Natural killer cell (primary cell): ENCODE measurements at regions not wholly inside any gene's neighbourhood (a gene's known extent, or its start where the extent isn't known, plus 50 kb on each side); places are given as distances from the start of the nearest gene placed in this dataset.
"Not testable (repeated sequence)": the region's sequence is repeated elsewhere in the genome, so short reads cannot be mapped to it uniquely, and the experiment has no call there.

Source experiments
- ATAC-seq, 3 donors: fragments of 150-1000 bp in 2 of 3; fragments of 200-7000 bp in 1 of 3; cut with Tn5 transposase; 1 replicate in 1 of 3; 2 replicates in 2 of 3; pipeline ENCODE4 v1.10.0; 2021; ENCODE audit warnings: mild to moderate bottlenecking in 2 of 3, moderate library complexity in 2 of 3
- DNase-seq, 2 donors: peaks; one replicate each; pipeline versions ENCODE4 v3.0.0 to v3.0.0-alpha.2; 2013 to 2021; ENCODE audit warnings: mixed read lengths in 1 of 2
- H3K27ac ChIP-seq: one replicate; pipeline ENCODE4 v1.5.1; 2013; ENCODE audit warnings: mild to moderate bottlenecking, low read length
- H3K27me3 ChIP-seq: one replicate; pipeline ENCODE4 v1.6.1; 2013; ENCODE audit warnings: low read length; ENCODE audit not compliant: control insufficient read depth, insufficient read depth
- H3K36me3 ChIP-seq: one replicate; pipeline ENCODE4 v1.6.1; 2013; ENCODE audit warnings: low read length; ENCODE audit not compliant: control insufficient read depth, insufficient read depth
- H3K4me1 ChIP-seq: one replicate; pipeline ENCODE4 v1.6.1; 2013; ENCODE audit warnings: low read length; ENCODE audit not compliant: control insufficient read depth, insufficient read depth
- H3K4me3 ChIP-seq: one replicate; pipeline ENCODE4 v1.5.1; 2013; ENCODE audit warnings: low read length
- H3K9me3 ChIP-seq: one replicate; pipeline ENCODE4 v1.6.1; 2013; ENCODE audit warnings: low read length; ENCODE audit not compliant: control insufficient read depth, insufficient read depth
- H3K27ac Mint-ChIP-seq, 2 donors: one replicate each; pipeline ENCODE4 v1.8.0; 2022; ENCODE audit warnings: mild to moderate bottlenecking in 2 of 2, mixed read lengths in 2 of 2, moderate library complexity in 1 of 2
- H3K27me3 Mint-ChIP-seq, 2 donors: one replicate each; pipeline ENCODE4 v1.8.0; 2022; ENCODE audit warnings: low read depth in 2 of 2, mixed read lengths in 2 of 2
- H3K36me3 Mint-ChIP-seq: one replicate; pipeline ENCODE4 v1.8.0; 2022; ENCODE audit warnings: mixed read lengths
- H3K4me1 Mint-ChIP-seq, 2 donors: one replicate each; pipeline ENCODE4 v1.8.0; 2022; ENCODE audit warnings: mixed read lengths in 2 of 2
- H3K4me3 Mint-ChIP-seq: one replicate; pipeline ENCODE4 v1.8.0; 2022; ENCODE audit warnings: mild to moderate bottlenecking, moderate library complexity, mixed read lengths
- H3K9me3 Mint-ChIP-seq, 2 donors: one replicate each; pipeline ENCODE4 v1.8.0; 2022; ENCODE audit warnings: mixed read lengths in 2 of 2
- CTCF ChIP-seq: fragments of 200-600 bp; IDR thresholded peaks from one replicate; pipeline ENCODE4 v1.8.0; 2022; ENCODE audit warnings: antibody characterized with exemption
- WGBS: methylation state at CpG from one replicate; pipeline ENCODE4 v1.1.7; 2013; ENCODE audit warnings: missing lambda C conversion rate; ENCODE audit not compliant: insufficient coverage; 5-methylcytosine and 5-hydroxymethylcytosine counted together
- intact Hi-C: fragments of 100-400 bp; cut with micrococcal nuclease; formaldehyde crosslinking; loops from one replicate; pipeline ENCODE4 v1.14.2; 2022

- Histone ChIP-seq H3K9me3 (no peaks in the 10 kb centered on the region), H3K4me3 (no peak overlapping the region), H3K27ac (no peak overlapping the region), H3K4me1 (no peaks in the 10 kb centered on the region), H3K27me3 (no peaks in the 10 kb centered on the region), H3K36me3 (no peaks in the 10 kb centered on the region)
- Mint-ChIP-seq H3K27me3 (no peaks in the 10 kb centered on the region), H3K4me1 (no peaks in the 10 kb centered on the region), H3K36me3 (no peaks in the 10 kb centered on the region), H3K4me3 (no peak overlapping the region), H3K27ac (no peak overlapping the region), H3K9me3 (peaks cover 1 to 2% of the 10 kb centered on the region in 2 donors)
- DNase-seq (peak in 1 of 2 donors; percentile 21), ATAC-seq (no peak)
- 36% methylated on average over 1 of the region's 7 CpGs for WGBS
- intact Hi-C loops = no loop called here
- TF ChIP-seq CTCF = no peak
Observed at GRCh38 chr4:149914119-149915115, 98.8 kb upstream of the IQCM start.

- H3K4me1 Mint-ChIP-seq, H3K27ac ChIP-seq, H3K36me3 ChIP-seq, intact Hi-C loops, H3K4me1 ChIP-seq, H3K4me3 Mint-ChIP-seq, H3K27ac Mint-ChIP-seq, ATAC-seq, H3K9me3 Mint-ChIP-seq, H3K36me3 Mint-ChIP-seq, H3K27me3 Mint-ChIP-seq, H3K9me3 ChIP-seq, H3K27me3 ChIP-seq, DNase-seq, H3K4me3 ChIP-seq: not testable (repeated sequence)
- WGBS = 97% methylated on average over 12 of the region's 15 CpGs
Observed at GRCh38 chr4:149915735-149916134, 100.1 kb upstream of the IQCM start.

- 88% methylated on average over 6 of the region's 6 CpGs for WGBS
- H3K4me1 Mint-ChIP-seq = no peaks in the 10 kb centered on the region
- H3K36me3 ChIP-seq = no peaks in the 10 kb centered on the region
- H3K27ac ChIP-seq = no peak overlapping the region
- no peaks in the 10 kb centered on the region for H3K4me1 ChIP-seq
- TF ChIP-seq CTCF = no peak
- H3K27me3 ChIP-seq = no peaks in the 10 kb centered on the region
- DNase-seq (no peak), ATAC-seq (no peak)
- intact Hi-C loops = no loop called here
- H3K9me3 ChIP-seq = no peaks in the 10 kb centered on the region
- H3K27me3 Mint-ChIP-seq = no peaks in the 10 kb centered on the region
- no peak overlapping the region for H3K4me3 ChIP-seq
- no peaks in the 10 kb centered on the region for H3K36me3 Mint-ChIP-seq
- H3K27ac Mint-ChIP-seq = no peak overlapping the region
- H3K4me3 Mint-ChIP-seq = no peak overlapping the region
- H3K9me3 Mint-ChIP-seq = no peaks in the 10 kb centered on the region
Observed at GRCh38 chr4:149923736-149924135, 108.1 kb upstream of the IQCM start.

- no peak for DNase-seq
- no peaks in the 10 kb centered on the region for H3K27me3 Mint-ChIP-seq
Observed at GRCh38 chr4:149927514-149927913, 111.9 kb upstream of the IQCM start.

More at GRCh38 chr4:149927514-149927913, 111.9 kb upstream of the IQCM start:
- intact Hi-C loops = no loop called here
- no peaks in the 10 kb centered on the region for H3K9me3 ChIP-seq
- no peaks in the 10 kb centered on the region for H3K4me1 Mint-ChIP-seq
- no peaks in the 10 kb centered on the region for H3K4me1 ChIP-seq
- no peak for TF ChIP-seq CTCF
- H3K27ac Mint-ChIP-seq = no peak overlapping the region
- no peaks in the 10 kb centered on the region for H3K36me3 ChIP-seq
- H3K4me3 Mint-ChIP-seq = no peak overlapping the region
- no peak overlapping the region for H3K4me3 ChIP-seq
- H3K9me3 Mint-ChIP-seq = no peaks in the 10 kb centered on the region
- no peak overlapping the region for H3K27ac ChIP-seq
- H3K36me3 Mint-ChIP-seq = no peaks in the 10 kb centered on the region
- 87% methylated on average over 3 of the region's 3 CpGs for WGBS
- no peaks in the 10 kb centered on the region for H3K27me3 ChIP-seq
- ATAC-seq = no peak
